ENCODE measurements at regions not wholly inside any gene's neighbourhood (a gene's known extent, or its start where the extent isn't known, plus 50 kb on each side); places are given as distances from the start of the nearest gene placed in this dataset.

DNA sequence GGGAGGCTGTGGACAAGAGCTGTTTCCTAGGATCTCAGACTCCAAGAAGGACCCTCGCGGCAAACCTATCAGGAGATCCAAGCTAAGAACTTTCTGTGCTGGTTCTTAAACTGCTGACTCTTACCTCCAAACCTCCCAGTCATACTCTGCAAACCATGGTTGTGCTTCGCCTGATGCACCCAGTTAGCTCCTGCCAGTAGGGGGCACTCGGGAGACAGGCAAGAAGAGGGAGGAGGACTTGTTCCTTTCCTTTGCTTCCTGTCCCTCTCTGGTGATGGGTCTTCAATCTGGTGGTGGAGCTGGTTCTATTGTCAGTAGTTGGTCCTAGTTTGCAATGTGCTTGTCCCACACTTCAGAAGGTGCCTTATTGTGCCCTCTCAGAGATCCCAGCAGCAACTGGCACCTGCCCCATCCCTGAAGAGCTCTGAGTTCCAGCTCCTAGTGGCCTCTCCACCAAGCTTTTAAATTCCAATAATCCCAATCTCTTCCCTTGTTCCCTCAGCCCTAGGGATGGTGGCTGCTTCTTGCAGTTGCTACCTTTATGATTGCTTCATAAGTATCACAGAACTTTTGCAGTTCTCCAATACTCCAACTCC lies 113.5 kb upstream of the RPL38 start (continued):
- TF ChIP-seq EGR1 (IDR thresholded peaks at IDR 0.05; ENCODE audit: low read depth): no peak

DNA sequence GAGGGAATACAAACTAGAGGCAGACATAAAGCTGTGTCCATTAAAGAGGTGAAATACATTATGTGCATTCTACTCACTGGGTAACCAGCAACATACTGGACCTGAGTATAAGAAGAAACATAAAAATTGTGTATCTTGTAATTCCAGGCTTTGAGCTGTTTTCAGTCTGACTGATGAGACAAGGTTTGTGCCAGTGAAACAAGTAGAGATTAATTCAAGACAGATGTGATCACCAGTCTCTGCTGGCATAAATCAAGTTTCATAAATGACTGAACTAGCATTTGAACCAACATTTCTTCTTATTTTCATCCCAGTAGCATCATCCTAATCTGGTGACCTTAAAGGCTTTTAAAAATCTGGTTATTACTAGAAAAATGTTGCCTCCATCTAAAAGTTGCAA lies 108.8 kb upstream of the RPL38 start:
- Histone ChIP-seq H4K20me1 (ENCODE audit: insufficient read depth) (no peaks in the 10 kb centered on the region), H3K9me2 (ENCODE audit: insufficient read depth) (no peaks in the 10 kb centered on the region), H3K4me2 (ENCODE audit: low read length) (no peak overlapping the region), H3K27ac (ENCODE audit: low read depth, low read length) (no peak overlapping the region), H3K4me1 (ENCODE audit: control insufficient read depth in 1 of 2, insufficient read depth in 2 of 2, low read length in 2 of 2) (no peaks in the 10 kb centered on the region), H3K9me3 (ENCODE audit: control insufficient read depth in 1 of 2, insufficient read depth in 1 of 2, low read depth in 1 of 2, low read length in 2 of 2) (peaks cover 6 to 7% of the 10 kb centered on the region in 2 experiments; a peak in 2 of 4 replicates), H3K4me3 (replicated peaks in 1 of 2; ENCODE audit: low read depth in 1 of 2, low read length in 2 of 2) (no peak overlapping the region), H3K27me3 (ENCODE audit: insufficient read depth, low read length) (peaks cover 33% of the 10 kb centered on the region), H3K79me2 (ENCODE audit: insufficient read depth, low read length) (no peaks in the 10 kb centered on the region), H3K36me3 (ENCODE audit: control insufficient read depth in 1 of 2, insufficient read depth in 2 of 2, low read length in 2 of 2) (no peaks in the 10 kb centered on the region), H3K9ac (ENCODE audit: low read length) (no peak overlapping the region), H2AFZ (ENCODE audit: low read depth, low read length, poor library complexity, severe bottlenecking) (no peak overlapping the region)
- ChIA-PET CTCF (no interaction called here), POLR2A (no interaction called here), RAD21 (ENCODE audit: low non-redundant PET in 1 of 2, low total read pairs in 2 of 2, uncharacterized antibody in 2 of 2, unreplicated experiment in 2 of 2) (no interaction called here)
- TF ChIP-seq EZH2 (IDR thresholded peaks at IDR 0.05) (no peak), POLR2A (IDR thresholded peaks at IDR 0.05; ENCODE audit: borderline replicate concordance, extremely low read depth, insufficient read depth, insufficient read length) (no peak)
- TF ChIP-seq, protein P1, sequence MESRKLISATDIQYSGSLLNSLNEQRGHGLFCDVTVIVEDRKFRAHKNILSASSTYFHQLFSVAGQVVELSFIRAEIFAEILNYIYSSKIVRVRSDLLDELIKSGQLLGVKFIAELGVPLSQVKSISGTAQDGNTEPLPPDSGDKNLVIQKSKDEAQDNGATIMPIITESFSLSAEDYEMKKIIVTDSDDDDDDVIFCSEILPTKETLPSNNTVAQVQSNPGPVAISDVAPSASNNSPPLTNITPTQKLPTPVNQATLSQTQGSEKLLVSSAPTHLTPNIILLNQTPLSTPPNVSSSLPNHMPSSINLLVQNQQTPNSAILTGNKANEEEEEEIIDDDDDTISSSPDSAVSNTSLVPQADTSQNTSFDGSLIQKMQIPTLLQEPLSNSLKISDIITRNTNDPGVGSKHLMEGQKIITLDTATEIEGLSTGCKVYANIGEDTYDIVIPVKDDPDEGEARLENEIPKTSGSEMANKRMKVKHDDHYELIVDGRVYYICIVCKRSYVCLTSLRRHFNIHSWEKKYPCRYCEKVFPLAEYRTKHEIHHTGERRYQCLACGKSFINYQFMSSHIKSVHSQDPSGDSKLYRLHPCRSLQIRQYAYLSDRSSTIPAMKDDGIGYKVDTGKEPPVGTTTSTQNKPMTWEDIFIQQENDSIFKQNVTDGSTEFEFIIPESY (IDR thresholded peaks at IDR 0.05; ENCODE audit: extremely low read depth, insufficient replicate concordance, low read length): no peak
- BruUV-seq (replicated peaks): no TSS peak
- ATAC-seq (no peak), DNase-seq (ENCODE audit: low read depth, low spot score) (no peak)
- intact Hi-C loops (cut with micrococcal nuclease): loop anchor here (5.0 kb wide), 1 partner anchor 103 kb away; no protein-coding TSS in a partner anchor

DNA sequence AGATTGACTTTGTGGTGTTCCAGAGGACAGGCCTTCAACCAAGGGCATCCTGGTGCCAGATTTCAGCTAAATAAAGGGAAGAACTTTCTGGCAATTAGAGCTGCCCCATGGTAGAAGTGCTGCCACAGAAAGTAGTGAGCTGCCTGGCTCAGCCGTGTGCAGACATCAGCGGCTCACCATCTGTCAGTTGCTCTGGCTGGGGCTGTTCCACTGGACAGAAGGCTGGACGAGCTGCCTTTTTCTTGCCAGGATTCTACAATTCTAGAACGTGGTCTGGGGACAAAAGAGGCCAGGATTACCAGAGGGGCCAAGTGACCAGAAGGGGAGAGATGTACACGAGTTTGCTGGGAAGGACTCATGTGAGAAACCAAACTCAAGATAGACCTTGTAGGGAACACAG lies 107.0 kb upstream of the RPL38 start:
- no peak for ATAC-seq

More for the DNA sequence above, 107.0 kb upstream of the RPL38 start:
- no peak overlapping the region for H3K9ac ChIP-seq (ENCODE audit: low read length)
- H3K79me2 ChIP-seq (ENCODE audit: insufficient read depth, low read length): no peaks in the 10 kb centered on the region
- TF ChIP-seq SP1 (IDR thresholded peaks at IDR 0.05; ENCODE audit: low read depth) (no peak), TCF7L2 (IDR thresholded peaks at IDR 0.05; ENCODE audit: borderline replicate concordance, extremely low read depth, insufficient read depth, insufficient read length) (no peak), EGR1 (IDR thresholded peaks at IDR 0.05; ENCODE audit: low read depth) (no peak), POLR2A (IDR thresholded peaks at IDR 0.05; ENCODE audit: borderline replicate concordance, extremely low read depth, insufficient read depth, insufficient read length) (no peak), JUND (IDR thresholded peaks at IDR 0.05) (no peak)
- TF ChIP-seq, protein P2, sequence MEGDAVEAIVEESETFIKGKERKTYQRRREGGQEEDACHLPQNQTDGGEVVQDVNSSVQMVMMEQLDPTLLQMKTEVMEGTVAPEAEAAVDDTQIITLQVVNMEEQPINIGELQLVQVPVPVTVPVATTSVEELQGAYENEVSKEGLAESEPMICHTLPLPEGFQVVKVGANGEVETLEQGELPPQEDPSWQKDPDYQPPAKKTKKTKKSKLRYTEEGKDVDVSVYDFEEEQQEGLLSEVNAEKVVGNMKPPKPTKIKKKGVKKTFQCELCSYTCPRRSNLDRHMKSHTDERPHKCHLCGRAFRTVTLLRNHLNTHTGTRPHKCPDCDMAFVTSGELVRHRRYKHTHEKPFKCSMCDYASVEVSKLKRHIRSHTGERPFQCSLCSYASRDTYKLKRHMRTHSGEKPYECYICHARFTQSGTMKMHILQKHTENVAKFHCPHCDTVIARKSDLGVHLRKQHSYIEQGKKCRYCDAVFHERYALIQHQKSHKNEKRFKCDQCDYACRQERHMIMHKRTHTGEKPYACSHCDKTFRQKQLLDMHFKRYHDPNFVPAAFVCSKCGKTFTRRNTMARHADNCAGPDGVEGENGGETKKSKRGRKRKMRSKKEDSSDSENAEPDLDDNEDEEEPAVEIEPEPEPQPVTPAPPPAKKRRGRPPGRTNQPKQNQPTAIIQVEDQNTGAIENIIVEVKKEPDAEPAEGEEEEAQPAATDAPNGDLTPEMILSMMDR (IDR thresholded peaks at IDR 0.05 in 2 of 3, conservative IDR thresholded peaks at IDR 0.05 in 1 of 3; ENCODE audit: borderline replicate concordance in 1 of 3, insufficient read depth in 1 of 3, low read depth in 2 of 3, low read length in 2 of 3): no peak
- TF ChIP-seq, protein P3, sequence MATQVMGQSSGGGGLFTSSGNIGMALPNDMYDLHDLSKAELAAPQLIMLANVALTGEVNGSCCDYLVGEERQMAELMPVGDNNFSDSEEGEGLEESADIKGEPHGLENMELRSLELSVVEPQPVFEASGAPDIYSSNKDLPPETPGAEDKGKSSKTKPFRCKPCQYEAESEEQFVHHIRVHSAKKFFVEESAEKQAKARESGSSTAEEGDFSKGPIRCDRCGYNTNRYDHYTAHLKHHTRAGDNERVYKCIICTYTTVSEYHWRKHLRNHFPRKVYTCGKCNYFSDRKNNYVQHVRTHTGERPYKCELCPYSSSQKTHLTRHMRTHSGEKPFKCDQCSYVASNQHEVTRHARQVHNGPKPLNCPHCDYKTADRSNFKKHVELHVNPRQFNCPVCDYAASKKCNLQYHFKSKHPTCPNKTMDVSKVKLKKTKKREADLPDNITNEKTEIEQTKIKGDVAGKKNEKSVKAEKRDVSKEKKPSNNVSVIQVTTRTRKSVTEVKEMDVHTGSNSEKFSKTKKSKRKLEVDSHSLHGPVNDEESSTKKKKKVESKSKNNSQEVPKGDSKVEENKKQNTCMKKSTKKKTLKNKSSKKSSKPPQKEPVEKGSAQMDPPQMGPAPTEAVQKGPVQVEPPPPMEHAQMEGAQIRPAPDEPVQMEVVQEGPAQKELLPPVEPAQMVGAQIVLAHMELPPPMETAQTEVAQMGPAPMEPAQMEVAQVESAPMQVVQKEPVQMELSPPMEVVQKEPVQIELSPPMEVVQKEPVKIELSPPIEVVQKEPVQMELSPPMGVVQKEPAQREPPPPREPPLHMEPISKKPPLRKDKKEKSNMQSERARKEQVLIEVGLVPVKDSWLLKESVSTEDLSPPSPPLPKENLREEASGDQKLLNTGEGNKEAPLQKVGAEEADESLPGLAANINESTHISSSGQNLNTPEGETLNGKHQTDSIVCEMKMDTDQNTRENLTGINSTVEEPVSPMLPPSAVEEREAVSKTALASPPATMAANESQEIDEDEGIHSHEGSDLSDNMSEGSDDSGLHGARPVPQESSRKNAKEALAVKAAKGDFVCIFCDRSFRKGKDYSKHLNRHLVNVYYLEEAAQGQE (IDR thresholded peaks at IDR 0.05; ENCODE audit: low read depth): no peak
- CTCF ChIA-PET: no interaction called here
- peaks cover 51% of the 10 kb centered on the region for H3K27me3 ChIP-seq (ENCODE audit: insufficient read depth, low read length)
- H4K20me1 ChIP-seq (ENCODE audit: insufficient read depth): no peaks in the 10 kb centered on the region
- 0 out of 4 replicates have a peak, but pooled peaks cover 0 to 3% of the 10 kb centered on the region in 2 experiments for H3K9me3 ChIP-seq (ENCODE audit: control insufficient read depth in 1 of 2, insufficient read depth in 1 of 2, low read depth in 1 of 2, low read length in 2 of 2)
- no TSS peak for BruUV-seq (replicated peaks)
- H3K4me2 ChIP-seq (ENCODE audit: low read length): no peak overlapping the region
- intact Hi-C loops (cut with micrococcal nuclease): no loop called here
- no peak for DNase-seq (ENCODE audit: low read depth, low spot score)
- RAD21 ChIA-PET (ENCODE audit: low non-redundant PET in 1 of 2, low total read pairs in 2 of 2, uncharacterized antibody in 2 of 2, unreplicated experiment in 2 of 2): no interaction called here
- H2AFZ ChIP-seq (ENCODE audit: low read depth, low read length, poor library complexity, severe bottlenecking): no peak overlapping the region
- no peak overlapping the region for H3K4me3 ChIP-seq (replicated peaks in 1 of 2; ENCODE audit: low read depth in 1 of 2, low read length in 2 of 2)
- POLR2A ChIA-PET: no interaction called here
- H3K27ac ChIP-seq (ENCODE audit: low read depth, low read length): no peak overlapping the region
- no peaks in the 10 kb centered on the region for H3K9me2 ChIP-seq (ENCODE audit: insufficient read depth)
- no peaks in the 10 kb centered on the region for H3K4me1 ChIP-seq (ENCODE audit: control insufficient read depth in 1 of 2, insufficient read depth in 2 of 2, low read length in 2 of 2)
- H3K36me3 ChIP-seq (ENCODE audit: control insufficient read depth in 1 of 2, insufficient read depth in 2 of 2, low read length in 2 of 2): no peaks in the 10 kb centered on the region

Data from HCT116 (cell line).